OCI-LY3 (cell line): ENCODE measurements at regions not wholly inside any gene's neighbourhood (a gene's known extent, or its start where the extent isn't known, plus 50 kb on each side); places are given as distances from the start of the nearest gene placed in this dataset.
"Not testable (repeated sequence)": the region's sequence is repeated elsewhere in the genome, so short reads cannot be mapped to it uniquely, and the experiment has no call there.

ENCODE experiments used
- H2AFZ ChIP-seq: fragments of 200-600, 300-600 bp; shearing (Covaris generic); 2 replicates; pipeline ENCODE4 v1.6.0; 2014; ENCODE audit warnings: antibody characterized with exemption, low read depth, low read length
- H3K27ac ChIP-seq: fragments of 200-600, 300-600 bp; sonication (generic); 2 replicates; pipeline ENCODE4 v1.5.1; 2014; ENCODE audit warnings: mild to moderate bottlenecking, low read length, moderate library complexity, mixed read lengths
- H3K27me3 ChIP-seq: fragments of 200-600, 300-600 bp; sonication (generic); 2 replicates; pipeline ENCODE4 v1.6.1; 2014; ENCODE audit warnings: low read depth, low read length, mixed read lengths
- H3K36me3 ChIP-seq: fragments of 200-600, 300-600 bp; sonication (generic); replicated peaks from 2 replicates; pipeline ENCODE3; 2014; ENCODE audit warnings: low read depth, low read length, mixed read lengths
- H3K4me1 ChIP-seq: fragments of 300-600, 200-600 bp; sonication (generic); 2 replicates; pipeline ENCODE4 v1.6.1; 2014; ENCODE audit warnings: low read length, mixed read lengths
- H3K4me2 ChIP-seq: fragments of 200-600, 300-600 bp; sonication (generic); 2 replicates; pipeline ENCODE4 v1.6.1; 2014; ENCODE audit warnings: low read length, mixed read lengths
- H3K4me3 ChIP-seq: fragments of 300-600, 200-600 bp; sonication (generic); 2 replicates; pipeline ENCODE4 v1.5.1; 2014; ENCODE audit warnings: antibody characterized with exemption, mild to moderate bottlenecking, low read length, moderate library complexity
- H3K79me2 ChIP-seq: fragments of 300-600, 200-600 bp; shearing (Covaris generic); 2 replicates; pipeline ENCODE4 v1.6.1; 2014; ENCODE audit warnings: mild to moderate bottlenecking, low read length, mixed read lengths
- H3K9ac ChIP-seq: fragments of 300-600, 200-600 bp; shearing (Covaris generic); 2 replicates; pipeline ENCODE4 v1.6.0; 2014; ENCODE audit warnings: mild to moderate bottlenecking, low read length, moderate library complexity
- H3K9me3 ChIP-seq: fragments of 200-600, 300-600 bp; shearing (Covaris generic); 2 replicates; pipeline ENCODE4 v1.6.1; 2014; ENCODE audit warnings: low read length, mixed read lengths; ENCODE audit not compliant: insufficient read depth
- H4K20me1 ChIP-seq: fragments of 200-600, 300-600 bp; sonication (generic); 2 replicates; pipeline ENCODE4 v1.6.1; 2016; ENCODE audit warnings: low read length, mixed read lengths; ENCODE audit not compliant: insufficient read depth
- EZH2phosphoT487 ChIP-seq: fragments of 200-600 bp; shearing (Covaris generic); IDR thresholded peaks from 2 replicates; pipeline ENCODE4 v1.6.1; 2018; ENCODE audit warnings: antibody characterized with exemption, mixed run types, low read depth
- TF ChIP-seq, protein P1 (sequence below): fragments of 200-600, 300-600 bp; sonication (generic); IDR thresholded peaks from 2 replicates; pipeline ENCODE4 v1.5.1; 2014; ENCODE audit warnings: antibody characterized with exemption, low read length, low read depth

DNA sequence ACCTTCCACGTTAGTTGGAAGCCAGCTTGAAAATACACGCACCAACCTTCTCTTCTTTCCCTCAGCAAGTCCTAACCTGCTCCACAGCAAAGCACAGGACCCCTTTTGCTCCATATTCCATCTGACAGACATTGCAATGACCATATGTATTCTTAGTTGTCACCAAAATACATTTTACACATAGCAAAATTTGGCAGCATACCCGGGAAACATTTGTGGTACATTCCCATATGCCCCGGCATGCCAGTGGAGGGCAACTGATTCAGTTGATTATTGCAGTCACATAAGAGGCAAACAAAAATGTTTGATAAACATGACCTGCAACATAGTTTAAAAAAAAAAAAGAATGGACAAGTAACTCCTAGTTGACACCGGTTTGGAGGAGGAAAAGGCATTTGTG is 202.1 kb upstream of the UBE2E3 start:
- H3K36me3 ChIP-seq, result no peaks in the 10 kb centered on the region
- no peaks in the 10 kb centered on the region for H3K9me3 ChIP-seq
- H4K20me1 ChIP-seq, result no peaks in the 10 kb centered on the region
- TF ChIP-seq, protein P1, sequence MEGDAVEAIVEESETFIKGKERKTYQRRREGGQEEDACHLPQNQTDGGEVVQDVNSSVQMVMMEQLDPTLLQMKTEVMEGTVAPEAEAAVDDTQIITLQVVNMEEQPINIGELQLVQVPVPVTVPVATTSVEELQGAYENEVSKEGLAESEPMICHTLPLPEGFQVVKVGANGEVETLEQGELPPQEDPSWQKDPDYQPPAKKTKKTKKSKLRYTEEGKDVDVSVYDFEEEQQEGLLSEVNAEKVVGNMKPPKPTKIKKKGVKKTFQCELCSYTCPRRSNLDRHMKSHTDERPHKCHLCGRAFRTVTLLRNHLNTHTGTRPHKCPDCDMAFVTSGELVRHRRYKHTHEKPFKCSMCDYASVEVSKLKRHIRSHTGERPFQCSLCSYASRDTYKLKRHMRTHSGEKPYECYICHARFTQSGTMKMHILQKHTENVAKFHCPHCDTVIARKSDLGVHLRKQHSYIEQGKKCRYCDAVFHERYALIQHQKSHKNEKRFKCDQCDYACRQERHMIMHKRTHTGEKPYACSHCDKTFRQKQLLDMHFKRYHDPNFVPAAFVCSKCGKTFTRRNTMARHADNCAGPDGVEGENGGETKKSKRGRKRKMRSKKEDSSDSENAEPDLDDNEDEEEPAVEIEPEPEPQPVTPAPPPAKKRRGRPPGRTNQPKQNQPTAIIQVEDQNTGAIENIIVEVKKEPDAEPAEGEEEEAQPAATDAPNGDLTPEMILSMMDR, result no peak
- H3K9ac ChIP-seq, result no peak overlapping the region
- H3K4me2 ChIP-seq, result no peak overlapping the region
- H3K4me1 ChIP-seq, result no peaks in the 10 kb centered on the region
- no peaks in the 10 kb centered on the region for H3K27me3 ChIP-seq
- no peak overlapping the region for H2AFZ ChIP-seq
- H3K27ac ChIP-seq, result no peak overlapping the region
- H3K4me3 ChIP-seq, result no peak overlapping the region
- no peaks in the 10 kb centered on the region for H3K79me2 ChIP-seq

DNA sequence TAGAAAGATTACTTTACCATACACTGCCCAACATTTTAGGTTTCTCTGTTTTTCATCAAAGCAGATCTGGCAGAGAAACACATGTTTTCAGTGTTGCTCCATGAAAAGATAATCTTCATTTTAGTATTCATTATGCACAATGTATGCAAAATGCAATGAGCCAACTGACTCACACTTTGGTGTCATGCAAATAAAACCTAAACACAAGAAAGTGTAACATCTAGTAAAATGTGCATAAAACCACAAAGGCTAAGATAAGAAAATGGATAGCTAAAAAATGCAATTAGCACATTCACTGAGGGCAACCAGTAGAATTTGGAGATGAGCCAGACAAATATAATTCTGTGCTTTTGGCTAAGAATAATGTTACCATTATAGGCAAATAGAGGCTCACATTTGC is 203.5 kb upstream of the UBE2E3 start:
- H3K4me2 ChIP-seq, result no peak overlapping the region
- H3K27me3 ChIP-seq, result no peaks in the 10 kb centered on the region
- no peaks in the 10 kb centered on the region for H3K79me2 ChIP-seq
- H3K9ac ChIP-seq, result no peak overlapping the region
- TF ChIP-seq EZH2phosphoT487, result no peak
- TF ChIP-seq, protein P1, result no peak
- no peak overlapping the region for H2AFZ ChIP-seq
- H3K9me3 ChIP-seq, result no peaks in the 10 kb centered on the region
- no peaks in the 10 kb centered on the region for H4K20me1 ChIP-seq
- H3K4me3 ChIP-seq, result no peak overlapping the region
- no peaks in the 10 kb centered on the region for H3K4me1 ChIP-seq
- H3K36me3 ChIP-seq, result no peaks in the 10 kb centered on the region
- H3K27ac ChIP-seq, result no peak overlapping the region

DNA sequence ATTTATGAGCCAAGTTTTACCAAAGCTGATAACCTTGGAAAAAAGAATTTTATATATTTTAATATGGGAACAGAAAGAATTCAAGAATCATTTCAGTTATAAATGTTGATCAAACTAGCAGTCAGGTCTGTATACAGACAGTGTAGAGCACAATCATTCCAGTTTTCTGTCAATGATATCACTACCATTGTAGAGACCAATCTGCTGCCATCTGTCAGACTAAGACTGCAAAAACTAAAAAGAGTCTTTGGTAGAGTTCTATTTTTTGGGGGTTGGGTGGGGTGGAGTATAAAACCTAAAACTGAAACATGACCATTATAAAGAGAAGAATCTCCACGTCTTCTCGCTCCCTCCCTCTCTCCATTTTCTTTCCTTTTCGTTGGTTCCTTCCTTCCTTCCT is 204.7 kb upstream of the UBE2E3 start:
- Histone ChIP-seq H3K4me1 (no peaks in the 10 kb centered on the region), H3K9ac (no peak overlapping the region), H3K27me3 (no peaks in the 10 kb centered on the region), H2AFZ (no peak overlapping the region), H3K79me2 (no peaks in the 10 kb centered on the region), H3K36me3 (no peaks in the 10 kb centered on the region), H3K9me3 (no peaks in the 10 kb centered on the region), H3K4me2 (no peak overlapping the region), H3K27ac (no peak overlapping the region), H4K20me1 (no peaks in the 10 kb centered on the region), H3K4me3 (no peak overlapping the region)
- TF ChIP-seq, protein P1, result no peak
- no peak for TF ChIP-seq EZH2phosphoT487

DNA sequence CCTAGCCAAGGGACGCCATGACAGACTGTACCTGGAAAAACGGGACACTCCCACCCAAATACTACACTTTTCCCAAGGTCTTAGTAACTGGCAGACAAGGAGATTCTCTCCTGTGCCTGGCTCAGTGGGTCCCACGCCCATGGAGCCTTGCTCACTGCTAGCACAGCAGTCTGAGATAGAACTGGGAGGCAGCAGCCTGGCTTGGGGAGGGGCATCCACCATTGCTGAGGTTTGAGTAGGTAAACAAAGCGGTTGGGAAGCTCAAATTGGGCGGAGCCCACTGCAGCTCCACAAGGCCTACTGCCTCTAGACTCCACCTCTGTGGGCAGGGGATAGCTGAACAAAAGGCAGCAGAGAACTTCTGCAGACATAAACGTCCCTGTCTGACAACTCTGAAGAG is 215.1 kb upstream of the UBE2E3 start:
- not testable (repeated sequence) for H3K79me2 ChIP-seq, H3K4me3 ChIP-seq, H3K9ac ChIP-seq, H4K20me1 ChIP-seq, H3K4me1 ChIP-seq, H2AFZ ChIP-seq, H3K27ac ChIP-seq, H3K9me3 ChIP-seq, H3K27me3 ChIP-seq, H3K4me2 ChIP-seq, H3K36me3 ChIP-seq

DNA sequence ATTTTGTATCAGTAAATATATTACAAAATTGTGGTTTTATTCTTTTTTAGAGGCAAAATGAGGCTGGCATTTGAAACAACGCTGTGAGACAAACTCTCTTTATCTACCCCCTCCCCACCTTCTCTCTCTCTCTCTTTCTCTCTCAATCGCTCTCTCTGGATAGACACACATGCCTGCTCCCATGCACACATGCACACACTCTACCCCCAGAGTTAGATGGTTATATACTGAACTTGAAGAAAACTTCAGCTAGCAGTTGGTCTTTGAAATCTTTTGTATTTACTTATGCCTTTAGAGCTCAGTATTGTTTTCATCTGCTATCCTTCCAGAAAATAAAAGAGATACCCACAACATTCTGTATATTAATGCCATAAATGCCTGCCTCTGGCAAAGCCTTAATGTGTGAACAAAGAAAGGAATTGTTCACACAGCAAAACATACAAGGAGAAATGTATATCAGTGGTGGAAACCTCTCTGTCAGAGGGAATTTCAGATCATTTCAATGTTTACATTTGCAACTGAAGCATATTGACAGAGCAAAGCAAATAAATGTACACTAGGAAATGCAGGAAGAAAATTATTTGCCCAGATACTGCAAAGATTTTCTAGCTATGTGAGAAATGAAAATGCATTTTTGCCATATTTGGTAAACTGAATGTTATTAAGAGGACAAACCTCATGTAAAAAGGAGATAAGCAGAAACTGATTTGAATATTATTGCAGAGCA is 217.0 kb upstream of the UBE2E3 start:
- H3K27me3 ChIP-seq, result no peaks in the 10 kb centered on the region
- H2AFZ ChIP-seq, result no peak overlapping the region
- no peak overlapping the region for H3K4me2 ChIP-seq
- H3K9me3 ChIP-seq, result no peaks in the 10 kb centered on the region
- H3K79me2 ChIP-seq, result no peaks in the 10 kb centered on the region
- no peak for TF ChIP-seq EZH2phosphoT487
- TF ChIP-seq, protein P1, result no peak
- H4K20me1 ChIP-seq, result no peaks in the 10 kb centered on the region
- no peaks in the 10 kb centered on the region for H3K36me3 ChIP-seq
- H3K27ac ChIP-seq, result no peak overlapping the region
- H3K9ac ChIP-seq, result no peak overlapping the region
- H3K4me1 ChIP-seq, result no peaks in the 10 kb centered on the region
- H3K4me3 ChIP-seq, result no peak overlapping the region
